ENCODE measurements at regions not wholly inside any gene's neighbourhood (a gene's known extent, or its start where the extent isn't known, plus 50 kb on each side); places are given as distances from the start of the nearest gene placed in this dataset.
A peak's percentile ranks its signal among the peaks of the same experiment; 100 is the strongest.

- TF ChIP-seq FOXP4 (CRISPR knock-in tag; IDR thresholded peaks at IDR 0.05) (peak; percentile 95), ZNF414 (CRISPR knock-in tag; IDR thresholded peaks at IDR 0.05) (peak; percentile 32; the same call in 1 of the 2 replicates), ZZZ3 (CRISPR knock-in tag; IDR thresholded peaks at IDR 0.05; ENCODE audit: borderline replicate concordance) (no peak), ZNF646 (CRISPR knock-in tag; IDR thresholded peaks at IDR 0.05) (no peak), SP1 (IDR thresholded peaks at IDR 0.05) (no peak), SP1 (CRISPR knock-in tag; IDR thresholded peaks at IDR 0.05) (no peak), ZNF678 (CRISPR knock-in tag; IDR thresholded peaks at IDR 0.05) (peak; percentile 39; the same call in 1 of the 2 replicates), FOSL2 (CRISPR knock-in tag; IDR thresholded peaks at IDR 0.05) (peak; percentile 90), TBX2 (CRISPR knock-in tag; IDR thresholded peaks at IDR 0.05; ENCODE audit: borderline replicate concordance) (peak; percentile 89), ASH2L (IDR thresholded peaks at IDR 0.05; ENCODE audit: insufficient read length, low read depth, low read length) (peak; percentile 38), TSC22D2 (CRISPR knock-in tag; IDR thresholded peaks at IDR 0.05; ENCODE audit: borderline replicate concordance) (0 out of 2 replicates have a peak, but pooled peaks have one; percentile 20)
- TF ChIP-seq, protein P1, sequence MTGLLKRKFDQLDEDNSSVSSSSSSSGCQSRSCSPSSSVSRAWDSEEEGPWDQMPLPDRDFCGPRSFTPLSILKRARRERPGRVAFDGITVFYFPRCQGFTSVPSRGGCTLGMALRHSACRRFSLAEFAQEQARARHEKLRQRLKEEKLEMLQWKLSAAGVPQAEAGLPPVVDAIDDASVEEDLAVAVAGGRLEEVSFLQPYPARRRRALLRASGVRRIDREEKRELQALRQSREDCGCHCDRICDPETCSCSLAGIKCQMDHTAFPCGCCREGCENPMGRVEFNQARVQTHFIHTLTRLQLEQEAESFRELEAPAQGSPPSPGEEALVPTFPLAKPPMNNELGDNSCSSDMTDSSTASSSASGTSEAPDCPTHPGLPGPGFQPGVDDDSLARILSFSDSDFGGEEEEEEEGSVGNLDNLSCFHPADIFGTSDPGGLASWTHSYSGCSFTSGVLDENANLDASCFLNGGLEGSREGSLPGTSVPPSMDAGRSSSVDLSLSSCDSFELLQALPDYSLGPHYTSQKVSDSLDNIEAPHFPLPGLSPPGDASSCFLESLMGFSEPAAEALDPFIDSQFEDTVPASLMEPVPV (CRISPR knock-in tag; IDR thresholded peaks at IDR 0.05), result peak; percentile 70; the same call in 1 of the 2 replicates
- TF ChIP-seq, protein P2, sequence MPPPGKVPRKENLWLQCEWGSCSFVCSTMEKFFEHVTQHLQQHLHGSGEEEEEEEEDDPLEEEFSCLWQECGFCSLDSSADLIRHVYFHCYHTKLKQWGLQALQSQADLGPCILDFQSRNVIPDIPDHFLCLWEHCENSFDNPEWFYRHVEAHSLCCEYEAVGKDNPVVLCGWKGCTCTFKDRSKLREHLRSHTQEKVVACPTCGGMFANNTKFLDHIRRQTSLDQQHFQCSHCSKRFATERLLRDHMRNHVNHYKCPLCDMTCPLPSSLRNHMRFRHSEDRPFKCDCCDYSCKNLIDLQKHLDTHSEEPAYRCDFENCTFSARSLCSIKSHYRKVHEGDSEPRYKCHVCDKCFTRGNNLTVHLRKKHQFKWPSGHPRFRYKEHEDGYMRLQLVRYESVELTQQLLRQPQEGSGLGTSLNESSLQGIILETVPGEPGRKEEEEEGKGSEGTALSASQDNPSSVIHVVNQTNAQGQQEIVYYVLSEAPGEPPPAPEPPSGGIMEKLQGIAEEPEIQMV (CRISPR knock-in tag; IDR thresholded peaks at IDR 0.05; ENCODE audit: low read depth), result no peak; the same call in none of the 2 replicates
These were observed 252.4 kb downstream of the TOMM20 start (continued) for GRCh38 chr1:234875953-234876855.
